Epidermal melanocyte (primary cell): ENCODE measurements at regions not wholly inside any gene's neighbourhood (a gene's known extent, or its start where the extent isn't known, plus 50 kb on each side); places are given as distances from the start of the nearest gene placed in this dataset.
A peak's percentile ranks its signal among the peaks of the same experiment; 100 is the strongest.

Source experiments
- DNase-seq: peaks from one replicate; pipeline ENCODE4 v3.0.0; 2011; ENCODE audit warnings: low spot score; ENCODE audit not compliant: insufficient read length

GRCh38 chr7:54701982-54702381 is 57.0 kb downstream of the SEC61G start:
- DNase-seq: no peak

GRCh38 chr7:54699715-54700114 is 59.3 kb downstream of the SEC61G start:
- no peak for DNase-seq

GRCh38 chr7:54697659-54698186 is 61.3 kb downstream of the SEC61G start:
- no peak for DNase-seq

DNA sequence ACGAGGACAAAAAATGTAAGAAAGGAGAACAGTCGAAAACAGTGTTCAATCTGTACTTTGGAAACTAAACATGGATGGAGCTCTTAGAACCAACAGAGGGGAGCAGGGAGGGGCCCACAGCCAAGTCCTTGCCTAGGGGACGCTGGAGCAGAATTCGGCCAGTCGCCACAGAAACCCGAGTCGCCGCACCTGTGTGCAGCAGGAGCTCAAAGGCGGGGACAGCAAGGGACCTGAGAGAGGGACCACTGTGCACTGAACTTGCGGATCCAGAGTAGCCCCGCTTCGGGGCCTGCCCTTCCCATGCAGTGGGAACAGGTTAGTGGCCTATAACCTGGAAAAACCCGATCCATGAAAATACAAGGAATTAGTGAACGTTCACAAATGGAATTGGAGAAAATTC is 68.1 kb downstream of the SEC61G start:
- no peak for DNase-seq

DNA sequence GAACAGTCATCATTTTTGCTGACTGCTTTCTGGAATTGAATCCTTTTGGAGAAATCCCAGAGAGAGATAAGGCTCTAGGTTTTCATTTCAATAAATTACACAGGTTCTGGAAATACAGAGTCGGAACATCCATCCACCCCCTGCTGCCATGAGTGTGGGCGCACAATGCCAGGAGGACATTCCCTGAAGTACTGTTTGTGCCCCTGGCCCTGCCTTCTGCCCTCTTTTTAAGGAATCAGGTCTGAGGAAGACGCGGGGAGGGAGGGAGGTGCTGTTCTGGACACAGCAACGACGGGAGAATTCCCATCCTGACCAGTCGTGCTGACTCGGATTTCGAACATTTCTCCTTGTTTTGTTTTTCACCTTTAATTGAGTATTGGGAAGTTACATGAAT is 69.0 kb downstream of the SEC61G start:
- no peak for DNase-seq

DNA sequence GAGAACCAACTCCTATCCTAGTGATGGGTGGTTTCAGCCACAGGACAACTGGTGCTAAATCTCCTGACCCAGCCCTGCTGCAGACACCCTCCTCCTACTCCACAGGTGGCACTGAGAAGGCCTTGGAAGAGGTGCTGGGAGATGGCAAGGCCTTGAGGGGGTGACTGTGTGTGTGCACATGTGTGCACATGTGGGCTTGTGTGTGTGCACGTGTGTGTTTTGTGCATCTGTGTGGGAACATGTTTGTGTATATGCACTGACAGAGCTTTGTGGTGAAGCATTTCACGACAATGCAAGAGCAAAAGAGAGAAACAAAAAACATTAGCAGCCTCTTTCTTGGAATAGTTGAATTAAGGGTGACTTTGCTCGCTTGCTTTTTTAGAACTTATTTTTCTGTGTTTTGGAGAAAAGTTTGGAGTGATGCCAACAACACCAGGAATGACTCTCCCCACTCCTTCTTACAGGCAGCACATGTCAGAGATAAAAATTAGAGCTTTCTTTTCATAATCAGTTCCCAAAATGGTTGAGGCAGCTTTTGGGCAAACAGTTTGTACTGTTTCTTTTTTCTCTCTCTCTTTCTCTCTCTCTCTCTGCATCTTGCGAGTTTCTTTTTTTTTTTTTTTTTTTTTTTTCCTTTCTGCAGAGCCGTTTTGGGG is 69.5 kb downstream of the SEC61G start:
- no peak for DNase-seq

GRCh38 chr7:54687462-54688212 is 71.4 kb downstream of the SEC61G start:
- no peak for DNase-seq

GRCh38 chr7:54680377-54681005 is 78.5 kb downstream of the SEC61G start:
- DNase-seq: no peak

GRCh38 chr7:54679490-54679817 is 79.6 kb downstream of the SEC61G start:
- no peak for DNase-seq

- no peak for DNase-seq
Observed at GRCh38 chr7:54678763-54679489, 80.1 kb downstream of the SEC61G start.

- DNase-seq: no peak
Observed at GRCh38 chr7:54674891-54675290, 84.1 kb downstream of the SEC61G start.

DNA sequence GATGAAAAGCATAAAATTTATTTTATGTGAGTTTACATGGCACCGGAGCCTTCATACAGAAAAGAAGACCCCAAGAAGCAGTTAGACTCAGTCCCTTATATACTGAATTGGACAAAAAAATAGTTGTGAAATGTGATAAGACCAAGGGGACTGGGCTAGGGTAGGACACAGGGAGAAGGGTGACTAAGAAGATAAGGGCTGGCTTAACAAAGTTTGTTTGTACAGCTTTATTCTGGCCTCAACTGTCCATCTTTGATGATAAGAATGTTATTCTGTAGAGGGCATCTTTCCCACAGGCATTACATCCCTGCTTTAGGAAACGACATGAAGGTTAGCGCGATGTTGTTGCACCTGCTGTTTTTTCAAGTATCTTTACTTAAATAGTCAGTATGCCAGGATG is 86.5 kb downstream of the SEC61G start:
- DNase-seq: no peak

DNA sequence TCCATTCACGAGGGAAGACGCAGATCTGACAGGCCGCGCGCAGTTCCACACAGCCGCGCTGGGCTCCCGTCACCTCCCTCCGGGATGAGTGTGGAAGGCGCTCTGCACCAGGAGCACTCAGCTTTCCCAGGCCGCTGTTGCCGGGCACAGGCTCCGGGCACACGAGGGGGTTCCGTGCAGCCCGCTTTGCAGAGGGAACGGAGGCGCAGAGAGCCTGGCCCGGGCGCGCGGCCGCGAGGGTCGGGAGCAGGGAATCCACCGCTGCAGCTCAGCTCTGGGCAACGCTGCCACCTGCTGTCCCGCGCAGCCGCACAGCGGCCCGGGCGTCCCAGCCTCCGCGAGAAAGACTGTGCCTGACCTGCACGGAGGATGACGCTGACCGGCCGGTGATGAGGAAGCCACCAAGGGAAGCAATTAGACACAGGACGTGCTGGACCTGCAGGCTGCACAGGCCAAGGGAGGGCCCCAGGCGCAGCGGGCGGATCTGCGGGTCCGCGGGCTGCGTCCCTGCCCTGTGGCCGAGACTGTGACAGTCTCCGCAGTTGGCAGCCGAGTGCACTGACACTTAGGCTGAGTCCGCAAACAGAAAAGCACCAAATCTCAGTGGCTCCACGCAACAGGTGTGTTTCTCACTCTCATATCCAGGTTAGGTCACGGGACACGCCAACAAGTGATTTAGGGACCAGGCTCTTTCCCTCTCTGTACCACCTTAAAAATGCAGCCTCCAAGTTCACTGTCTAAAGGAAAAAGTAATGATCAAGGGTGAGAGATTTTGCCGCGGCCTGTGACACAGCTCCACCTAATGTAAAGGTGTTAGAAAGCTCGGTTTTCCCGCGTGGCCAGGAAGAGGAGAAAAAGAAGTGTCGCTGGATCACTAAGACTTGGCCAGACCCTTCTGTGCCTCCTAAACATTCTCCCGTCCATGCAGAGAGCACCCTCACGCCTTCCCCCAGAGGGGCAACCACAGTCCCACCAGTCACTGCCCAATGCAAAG is 94.5 kb downstream of the SEC61G start:
- DNase-seq: peak; percentile 18

DNA sequence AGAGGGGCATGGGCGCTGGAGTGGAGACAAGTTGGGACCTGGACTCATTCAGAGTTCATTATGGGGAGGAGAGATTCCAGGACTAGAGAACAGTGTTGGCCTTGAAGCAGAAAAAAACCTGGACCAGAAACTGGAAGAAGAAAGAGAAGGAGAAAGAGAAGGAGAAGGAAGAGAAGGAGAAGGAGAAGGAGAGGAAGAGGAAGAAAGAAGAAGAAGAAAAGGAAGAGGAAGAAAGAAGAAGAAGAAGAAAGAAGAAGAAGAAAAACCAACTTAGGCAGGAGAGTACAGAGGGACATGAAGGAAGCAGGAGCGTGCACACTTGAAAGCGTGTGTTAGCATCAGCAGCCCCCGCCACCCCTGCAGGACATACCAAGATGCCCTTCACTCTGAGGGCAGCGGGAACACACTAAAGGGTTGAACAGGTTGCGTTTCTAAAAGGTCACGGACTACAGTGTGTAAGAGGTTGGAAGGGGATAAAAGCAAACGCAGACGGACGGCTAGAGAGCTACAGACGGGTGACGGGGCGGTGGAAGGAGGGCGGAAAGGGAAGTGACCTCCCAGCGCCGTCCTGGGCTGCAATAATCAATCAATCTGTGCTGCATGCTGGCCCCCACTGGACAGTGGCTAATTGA is 95.3 kb downstream of the SEC61G start:
- DNase-seq: no peak

- no peak for DNase-seq
Observed at GRCh38 chr7:54663186-54663585, 95.8 kb downstream of the SEC61G start.

GRCh38 chr7:54662701-54663100 is 96.3 kb downstream of the SEC61G start:
- no peak for DNase-seq

DNA sequence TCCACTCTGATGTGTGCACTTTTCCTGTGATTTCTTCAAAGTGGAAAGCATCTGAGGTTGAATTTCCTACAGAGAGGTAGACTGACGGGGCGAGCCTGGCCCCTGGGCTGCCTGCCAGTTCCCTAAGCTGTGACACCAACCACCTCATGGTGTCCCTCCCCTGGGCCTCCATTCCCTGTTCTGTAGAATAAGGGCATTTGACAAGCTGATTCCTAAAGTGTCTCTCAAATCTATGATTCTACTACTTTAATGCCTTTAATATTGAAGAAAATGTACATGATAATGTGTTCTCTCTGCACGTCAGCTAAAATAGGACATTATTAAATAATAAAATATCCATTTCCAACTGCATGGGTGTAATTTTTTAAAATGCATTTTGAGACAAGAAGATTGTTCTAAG is 105.1 kb downstream of the SEC61G start:
- DNase-seq: no peak

GRCh38 chr7:54643064-54643463 is 100.9 kb downstream of the VSTM2A start:
- no peak for DNase-seq

- DNase-seq: no peak
Observed at GRCh38 chr7:54637712-54638396, 95.7 kb downstream of the VSTM2A start.

- DNase-seq: no peak
Observed at GRCh38 chr7:54632696-54633095, 90.5 kb downstream of the VSTM2A start.
